Ishikawa (cell line): ENCODE measurements at regions not wholly inside any gene's neighbourhood (a gene's known extent, or its start where the extent isn't known, plus 50 kb on each side); places are given as distances from the start of the nearest gene placed in this dataset.

Experiments used
- CEBPB ChIP-seq: IDR thresholded peaks from 2 replicates; pipeline ENCODE4 v1.6.1; 2012
- CREB1 ChIP-seq: IDR thresholded peaks from 2 replicates; pipeline ENCODE4 v1.6.1; 2012; ENCODE audit warnings: low read depth
- EGR1 ChIP-seq: IDR thresholded peaks from 2 replicates; pipeline ENCODE4 v1.6.1; 2012
- EP300 ChIP-seq: IDR thresholded peaks from 2 replicates; pipeline ENCODE4 v1.6.1; 2012; ENCODE audit warnings: borderline replicate concordance
- FOXM1 ChIP-seq: IDR thresholded peaks from 2 replicates; pipeline ENCODE4 v1.6.1; 2012; ENCODE audit warnings: low read depth, borderline replicate concordance
- NFIC ChIP-seq: IDR thresholded peaks from 2 replicates; pipeline ENCODE4 v1.6.1; 2012
- RAD21 ChIP-seq: IDR thresholded peaks from 2 replicates; pipeline ENCODE4 v1.6.1; 2012; ENCODE audit warnings: low read depth
- TAF1 ChIP-seq: IDR thresholded peaks from 2 replicates; pipeline ENCODE4 v1.6.1; 2012; ENCODE audit warnings: low read depth, mild to moderate bottlenecking
- TCF12 ChIP-seq: IDR thresholded peaks from 2 replicates; pipeline ENCODE4 v1.6.1; 2012; ENCODE audit warnings: low read depth
- TEAD4 ChIP-seq: IDR thresholded peaks from 2 replicates; pipeline ENCODE4 v1.6.1; 2012
- YY1 ChIP-seq: IDR thresholded peaks from 2 replicates; pipeline ENCODE4 v1.6.1; 2012; ENCODE audit warnings: low read depth
- ZBTB7A ChIP-seq: IDR thresholded peaks from 2 replicates; pipeline ENCODE4 v1.6.1; 2012; ENCODE audit warnings: low read depth
- TF ChIP-seq, protein P1 (sequence below): IDR thresholded peaks from 2 replicates; pipeline ENCODE4 v1.6.1; 2012

DNA sequence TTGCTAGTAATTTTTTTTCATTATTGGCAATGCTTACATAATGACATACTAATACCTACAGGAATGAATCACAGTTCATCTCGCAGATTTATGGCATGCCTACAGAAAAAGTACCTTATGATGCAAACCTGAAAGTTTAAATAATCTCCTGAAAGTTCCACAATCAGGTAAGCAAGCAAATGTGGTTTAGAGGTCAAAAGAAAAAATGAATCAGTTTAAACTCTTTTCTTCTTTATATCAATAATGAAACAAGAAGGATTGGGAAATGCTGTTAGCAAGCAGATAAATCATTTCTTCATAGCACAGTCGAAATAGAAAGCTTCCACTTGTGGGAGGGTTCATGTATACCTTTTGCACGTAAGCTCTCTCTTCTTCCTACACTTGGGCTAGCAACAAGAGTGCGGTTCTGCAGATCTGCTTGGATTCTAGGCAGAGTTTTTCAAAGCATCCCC lies 53.7 kb upstream of the MTPN start:
- no peak for TF ChIP-seq TCF12
- TF ChIP-seq TAF1: no peak
- no peak for TF ChIP-seq EP300
- no peak for TF ChIP-seq FOXM1
- TF ChIP-seq RAD21: no peak
- TF ChIP-seq, protein P1, sequence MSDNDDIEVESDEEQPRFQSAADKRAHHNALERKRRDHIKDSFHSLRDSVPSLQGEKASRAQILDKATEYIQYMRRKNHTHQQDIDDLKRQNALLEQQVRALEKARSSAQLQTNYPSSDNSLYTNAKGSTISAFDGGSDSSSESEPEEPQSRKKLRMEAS: no peak
- TF ChIP-seq EGR1: no peak
- TF ChIP-seq YY1: no peak
- TF ChIP-seq NFIC: no peak
- no peak for TF ChIP-seq ZBTB7A
- TF ChIP-seq CEBPB: no peak
- no peak for TF ChIP-seq CREB1
- no peak for TF ChIP-seq TEAD4
